ENCODE measurements at regions not wholly inside any gene's neighbourhood (a gene's known extent, or its start where the extent isn't known, plus 50 kb on each side); places are given as distances from the start of the nearest gene placed in this dataset.

GRCh38 chr2:125681976-125682805 is 973.8 kb upstream of the GYPC start:
- TF ChIP-seq, protein P1, sequence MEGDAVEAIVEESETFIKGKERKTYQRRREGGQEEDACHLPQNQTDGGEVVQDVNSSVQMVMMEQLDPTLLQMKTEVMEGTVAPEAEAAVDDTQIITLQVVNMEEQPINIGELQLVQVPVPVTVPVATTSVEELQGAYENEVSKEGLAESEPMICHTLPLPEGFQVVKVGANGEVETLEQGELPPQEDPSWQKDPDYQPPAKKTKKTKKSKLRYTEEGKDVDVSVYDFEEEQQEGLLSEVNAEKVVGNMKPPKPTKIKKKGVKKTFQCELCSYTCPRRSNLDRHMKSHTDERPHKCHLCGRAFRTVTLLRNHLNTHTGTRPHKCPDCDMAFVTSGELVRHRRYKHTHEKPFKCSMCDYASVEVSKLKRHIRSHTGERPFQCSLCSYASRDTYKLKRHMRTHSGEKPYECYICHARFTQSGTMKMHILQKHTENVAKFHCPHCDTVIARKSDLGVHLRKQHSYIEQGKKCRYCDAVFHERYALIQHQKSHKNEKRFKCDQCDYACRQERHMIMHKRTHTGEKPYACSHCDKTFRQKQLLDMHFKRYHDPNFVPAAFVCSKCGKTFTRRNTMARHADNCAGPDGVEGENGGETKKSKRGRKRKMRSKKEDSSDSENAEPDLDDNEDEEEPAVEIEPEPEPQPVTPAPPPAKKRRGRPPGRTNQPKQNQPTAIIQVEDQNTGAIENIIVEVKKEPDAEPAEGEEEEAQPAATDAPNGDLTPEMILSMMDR (IDR thresholded peaks at IDR 0.05) = no peak
- TF ChIP-seq EZH2 (IDR thresholded peaks at IDR 0.05; ENCODE audit: borderline replicate concordance, insufficient read depth, low read depth, low read length, poor library complexity, severe bottlenecking) = no peak
